ENCODE measurements at regions not wholly inside any gene's neighbourhood (a gene's known extent, or its start where the extent isn't known, plus 50 kb on each side); places are given as distances from the start of the nearest gene placed in this dataset.

DNA sequence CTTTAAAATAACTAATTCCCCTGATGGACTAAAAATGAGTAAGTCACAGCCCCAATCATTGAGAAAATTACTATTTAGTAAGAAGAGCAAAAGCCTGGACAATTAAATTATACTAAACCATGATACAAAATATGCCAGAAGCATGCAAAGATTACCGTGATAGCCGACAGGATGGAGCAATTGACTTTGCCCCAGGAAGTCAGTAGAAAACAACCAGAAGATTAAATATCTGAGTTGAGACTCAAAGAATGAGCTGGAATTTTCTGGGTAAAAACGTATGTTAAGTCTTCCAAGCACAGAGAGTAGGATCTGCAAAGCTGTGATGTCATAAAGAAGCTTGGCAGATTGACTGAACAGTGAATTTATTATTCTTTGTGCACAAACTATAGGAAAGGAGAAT, 816.1 kb upstream of the TENM3 start:
- no peak overlapping the region for H3K27ac ChIP-seq (ENCODE audit: insufficient read depth, low read length)
- TF ChIP-seq BHLHE40 (IDR thresholded peaks at IDR 0.05; ENCODE audit: low read depth, low read length) (no peak), MAFK (IDR thresholded peaks at IDR 0.05; ENCODE audit: low read depth, low read length) (no peak), RAD21 (IDR thresholded peaks at IDR 0.05; ENCODE audit: low read length) (no peak), CEBPB (IDR thresholded peaks at IDR 0.05; ENCODE audit: low read depth, low read length) (no peak)
- no peak for DNase-seq
- no peak overlapping the region for H2BK120ac ChIP-seq (ENCODE audit: low read depth, low read length)
- no peaks in the 10 kb centered on the region; the same call in 1 of the 2 replicates for H3K9me3 ChIP-seq (ENCODE audit: control insufficient read depth, insufficient read depth, low read length)
- H3K27me3 ChIP-seq (ENCODE audit: control insufficient read depth, insufficient read depth, low read length), result no peaks in the 10 kb centered on the region
- no peak overlapping the region for H2AK5ac ChIP-seq (ENCODE audit: low read depth, low read length)
- ATAC-seq (ENCODE audit: low read depth), result no peak
- POLR2A ChIA-PET (ENCODE audit: unreplicated experiment), result no interaction called here
- no peak overlapping the region for H2BK15ac ChIP-seq (ENCODE audit: low read depth, low read length)
- H3K4ac ChIP-seq (ENCODE audit: low read depth, low read length), result no peak overlapping the region
- in situ Hi-C loops (cut with MboI; ENCODE audit: low sequenced_read_pairs) (no loop called here), intact Hi-C loops (cut with micrococcal nuclease) (no loop called here), dilution Hi-C loops (cut with HindIII; ENCODE audit: low sequenced_read_pairs, unreplicated experiment) (no loop called here)
- no peak overlapping the region for H2AK9ac ChIP-seq (replicated peaks; ENCODE audit: low read depth, low read length, poor library complexity)
- no peak overlapping the region for H2AFZ ChIP-seq (replicated peaks; ENCODE audit: low read length, poor library complexity)
- CTCF ChIA-PET, result no interaction called here
- no peaks in the 10 kb centered on the region for H3K36me3 ChIP-seq (ENCODE audit: control insufficient read depth, insufficient read depth, low read length)
- no peak overlapping the region for H3K18ac ChIP-seq (ENCODE audit: low read depth, low read length)
- no peaks in the 10 kb centered on the region for H3K79me1 ChIP-seq (ENCODE audit: low read depth in 1 of 2, low read length in 2 of 2)
- no peak overlapping the region for H3K9ac ChIP-seq (ENCODE audit: low read depth, low read length)
- H3K4me1 ChIP-seq (ENCODE audit: control insufficient read depth, insufficient read depth, low read length), result no peaks in the 10 kb centered on the region
- no TSS peak for BruUV-seq (replicated peaks)
- no peak overlapping the region for H3K14ac ChIP-seq (replicated peaks; ENCODE audit: low read depth, low read length)
- no peak overlapping the region for H4K91ac ChIP-seq (ENCODE audit: insufficient read depth, low read depth, low read length)
- no peak overlapping the region for H2BK5ac ChIP-seq (ENCODE audit: low read depth, low read length, poor library complexity, severe bottlenecking)
- H4K20me1 ChIP-seq (ENCODE audit: insufficient read depth, low read length), result no peaks in the 10 kb centered on the region
- no peak overlapping the region for H2BK20ac ChIP-seq (ENCODE audit: low read depth, low read length)
- no peak overlapping the region for H4K8ac ChIP-seq (ENCODE audit: low read depth in 2 of 2, low read length in 2 of 2)
- H3K4me3 ChIP-seq (ENCODE audit: insufficient read depth, low read depth, low read length), result no peak overlapping the region
- no peak overlapping the region for H3K23ac ChIP-seq (ENCODE audit: low read depth, low read length)
- H3K9me1 ChIP-seq (ENCODE audit: insufficient read depth, low read length), result no peaks in the 10 kb centered on the region
- no peak overlapping the region for H3K56ac ChIP-seq (ENCODE audit: extremely low read depth, insufficient read depth, low read length)
- no peak overlapping the region for H4K5ac ChIP-seq (ENCODE audit: low read depth, low read length)
- no peak overlapping the region for H3K4me2 ChIP-seq (ENCODE audit: low read depth, low read length)
- 44% methylated on average over 2 of the region's 3 CpGs; no CpG with 5 or more reads in 1 of the 2 experiments for WGBS, 2 experiments (ENCODE audit: extremely low coverage in 2 of 2, insufficient read length in 1 of 2)

Measured in IMR-90 (cell line).